DMS53 (cell line): ENCODE measurements at regions not wholly inside any gene's neighbourhood (a gene's known extent, or its start where the extent isn't known, plus 50 kb on each side); places are given as distances from the start of the nearest gene placed in this dataset.
"Not testable (repeated sequence)": the region's sequence is repeated elsewhere in the genome, so short reads cannot be mapped to it uniquely, and the experiment has no call there.

Experiments
- DNase-seq: peaks from one replicate; lab custom pipeline; 2025; lab: John Stamatoyannopoulos, UW

- DNase-seq, result no peak
Observed at GRCh38 chr7:73918926-73919693, 58.2 kb downstream of the TMEM270 start.

GRCh38 chr7:73919694-73920375, 58.9 kb downstream of the TMEM270 start:
- no peak for DNase-seq

- no peak for DNase-seq
Observed at GRCh38 chr7:73920406-73921134, 59.6 kb downstream of the TMEM270 start.

- DNase-seq, result no peak
Observed at GRCh38 chr7:73921623-73922528, 60.9 kb downstream of the TMEM270 start.

GRCh38 chr7:73928644-73929043, 67.7 kb downstream of the TMEM270 start:
- not testable (repeated sequence) for DNase-seq

- no peak for DNase-seq
Observed at GRCh38 chr7:73931502-73931901, 70.5 kb downstream of the TMEM270 start.

- DNase-seq, result no peak
Observed at GRCh38 chr7:73932364-73932763, 71.4 kb downstream of the TMEM270 start.

GRCh38 chr7:73933091-73933490, 72.1 kb downstream of the TMEM270 start:
- DNase-seq, result no peak

GRCh38 chr7:73936967-73937366, 76.0 kb downstream of the TMEM270 start:
- no peak for DNase-seq

- DNase-seq, result not testable (repeated sequence)
Observed at GRCh38 chr7:73937650-73938049, 76.7 kb downstream of the TMEM270 start.

GRCh38 chr7:73939528-73939927, 78.6 kb downstream of the TMEM270 start:
- DNase-seq, result no peak

GRCh38 chr7:73940701-73941238, 79.8 kb downstream of the TMEM270 start:
- no peak for DNase-seq

GRCh38 chr7:73941836-73942551, 81.0 kb downstream of the TMEM270 start:
- peak; percentile 86 for DNase-seq

GRCh38 chr7:73945022-73945421, 83.0 kb upstream of the ELN start:
- no peak for DNase-seq

- DNase-seq, result no peak
Observed at GRCh38 chr7:73948287-73948686, 79.7 kb upstream of the ELN start.

- no peak for DNase-seq
Observed at GRCh38 chr7:73952266-73952665, 75.7 kb upstream of the ELN start.

- DNase-seq, result no peak
Observed at GRCh38 chr7:73954181-73954580, 73.8 kb upstream of the ELN start.

- no peak for DNase-seq
Observed at GRCh38 chr7:73954861-73955260, 73.1 kb upstream of the ELN start.

GRCh38 chr7:73960548-73960947, 67.4 kb upstream of the ELN start:
- DNase-seq, result no peak

GRCh38 chr7:73961991-73962390, 66.0 kb upstream of the ELN start:
- not testable (repeated sequence) for DNase-seq
